ENCODE measurements at regions not wholly inside any gene's neighbourhood (a gene's known extent, or its start where the extent isn't known, plus 50 kb on each side); places are given as distances from the start of the nearest gene placed in this dataset.

- DNase-seq, result no peak
- ChIA-PET POLR2A (no interaction called here), CTCF (no interaction called here)
- no peak overlapping the region for H3K27ac Mint-ChIP-seq
- H3K27me3 Mint-ChIP-seq, result peaks cover 4 to 12% of the 10 kb centered on the region in 2 donors
- Histone ChIP-seq H3K9me3 (ENCODE audit: low read length) (no peaks in the 10 kb centered on the region), H3K4me3 (ENCODE audit: low read length) (no peak overlapping the region), H3K27me3 (ENCODE audit: insufficient read depth, low read length, poor library complexity, severe bottlenecking) (no peaks in the 10 kb centered on the region), H3K4me1 (ENCODE audit: insufficient read depth, low read length) (no peaks in the 10 kb centered on the region), H3K36me3 (ENCODE audit: insufficient read depth, low read length) (no peaks in the 10 kb centered on the region), H3K27ac (ENCODE audit: low read depth, low read length) (no peak overlapping the region)
- no peaks in the 10 kb centered on the region for H3K4me1 Mint-ChIP-seq
- H3K4me3 Mint-ChIP-seq, result no peak overlapping the region
- H3K9me3 Mint-ChIP-seq, result no peaks in the 10 kb centered on the region
- no peaks in the 10 kb centered on the region for H3K36me3 Mint-ChIP-seq
Measured at GRCh38 chr12:34097213-34097612, 74.9 kb downstream of the ALG10 start.

DNA sequence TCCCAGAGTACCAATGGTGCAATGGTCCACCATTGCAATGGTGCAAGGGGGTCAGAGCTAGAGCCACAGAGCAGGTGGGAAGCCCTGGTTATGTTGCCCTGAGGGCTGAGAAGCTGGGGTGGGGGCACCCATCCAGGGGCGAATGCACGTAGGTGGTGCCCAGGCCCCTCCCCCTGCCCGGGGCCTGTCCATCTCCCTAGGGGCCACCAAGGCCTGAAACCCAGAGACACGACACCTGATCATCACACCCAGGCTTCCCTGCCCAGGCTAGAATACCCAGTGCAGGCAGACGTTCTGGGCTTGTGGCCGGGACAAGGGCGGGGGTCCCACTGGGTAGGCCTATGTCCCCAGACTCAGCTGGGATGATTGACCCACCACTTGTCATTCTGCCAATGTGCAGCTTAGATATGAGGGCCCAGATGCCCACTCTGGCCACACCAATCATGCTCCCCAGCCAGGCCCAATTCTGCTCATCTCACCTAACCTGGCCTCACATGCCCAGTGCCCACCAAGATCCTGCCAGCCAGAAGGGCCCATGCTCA lies 83.2 kb downstream of the ALG10 start:
- Histone ChIP-seq H3K27me3 (ENCODE audit: insufficient read depth, low read length, poor library complexity, severe bottlenecking) (no peaks in the 10 kb centered on the region), H3K9me3 (ENCODE audit: low read length) (no peaks in the 10 kb centered on the region), H3K4me1 (ENCODE audit: insufficient read depth, low read length) (no peaks in the 10 kb centered on the region), H3K4me3 (ENCODE audit: low read length) (no peak overlapping the region), H3K27ac (ENCODE audit: low read depth, low read length) (no peak overlapping the region), H3K36me3 (ENCODE audit: insufficient read depth, low read length) (no peaks in the 10 kb centered on the region)
- no peak for DNase-seq
- ChIA-PET POLR2A (no interaction called here), CTCF (no interaction called here)
- H3K36me3 Mint-ChIP-seq, result no peaks in the 10 kb centered on the region
- H3K27ac Mint-ChIP-seq, result no peak overlapping the region
- H3K4me3 Mint-ChIP-seq, result no peak overlapping the region
- H3K9me3 Mint-ChIP-seq, result no peaks in the 10 kb centered on the region
- H3K27me3 Mint-ChIP-seq, result peaks cover 3 to 21% of the 10 kb centered on the region in 2 donors
- H3K4me1 Mint-ChIP-seq, result no peaks in the 10 kb centered on the region

- ChIA-PET CTCF (no interaction called here), POLR2A (no interaction called here)
- H3K27me3 ChIP-seq (ENCODE audit: insufficient read depth, low read length, poor library complexity, severe bottlenecking), result no peaks in the 10 kb centered on the region
- no peak overlapping the region for H3K4me3 ChIP-seq (ENCODE audit: low read length)
- Mint-ChIP-seq H3K4me1 (no peaks in the 10 kb centered on the region), H3K4me3 (no peak overlapping the region), H3K36me3 (no peaks in the 10 kb centered on the region), H3K9me3 (no peaks in the 10 kb centered on the region), H3K27me3 (peaks cover 2 to 21% of the 10 kb centered on the region in 2 donors), H3K27ac (no peak overlapping the region)
- H3K9me3 ChIP-seq (ENCODE audit: low read length), result no peaks in the 10 kb centered on the region
- no peak overlapping the region for H3K27ac ChIP-seq (ENCODE audit: low read depth, low read length)
- H3K4me1 ChIP-seq (ENCODE audit: insufficient read depth, low read length), result no peaks in the 10 kb centered on the region
- no peak for DNase-seq
- no peaks in the 10 kb centered on the region for H3K36me3 ChIP-seq (ENCODE audit: insufficient read depth, low read length)
Measured at GRCh38 chr12:34106172-34106571, 83.9 kb downstream of the ALG10 start.

GRCh38 chr12:34107016-34107415 lies 84.7 kb downstream of the ALG10 start:
- Histone ChIP-seq H3K27ac (ENCODE audit: low read depth, low read length) (no peak overlapping the region), H3K4me1 (ENCODE audit: insufficient read depth, low read length) (no peaks in the 10 kb centered on the region), H3K27me3 (ENCODE audit: insufficient read depth, low read length, poor library complexity, severe bottlenecking) (no peaks in the 10 kb centered on the region), H3K4me3 (ENCODE audit: low read length) (no peak overlapping the region), H3K9me3 (ENCODE audit: low read length) (no peaks in the 10 kb centered on the region), H3K36me3 (ENCODE audit: insufficient read depth, low read length) (no peaks in the 10 kb centered on the region)
- ChIA-PET POLR2A (no interaction called here), CTCF (interaction anchor here (1.6 kb wide), 1 partner anchor 15 kb away, joined by 5 read pairs; no protein-coding TSS in a partner anchor)
- no peak overlapping the region for H3K27ac Mint-ChIP-seq
- no peaks in the 10 kb centered on the region for H3K36me3 Mint-ChIP-seq
- DNase-seq, result no peak
- H3K4me1 Mint-ChIP-seq, result no peaks in the 10 kb centered on the region
- H3K9me3 Mint-ChIP-seq, result no peaks in the 10 kb centered on the region
- H3K27me3 Mint-ChIP-seq, result peaks cover 2 to 21% of the 10 kb centered on the region in 2 donors
- H3K4me3 Mint-ChIP-seq, result no peak overlapping the region

GRCh38 chr12:34107781-34108404 lies 85.6 kb downstream of the ALG10 start:
- Mint-ChIP-seq H3K9me3 (no peaks in the 10 kb centered on the region), H3K4me1 (no peaks in the 10 kb centered on the region), H3K27ac (no peak overlapping the region), H3K36me3 (no peaks in the 10 kb centered on the region), H3K27me3 (peaks cover 2 to 21% of the 10 kb centered on the region in 2 donors), H3K4me3 (no peak overlapping the region)
- POLR2A ChIA-PET, result no interaction called here
- Histone ChIP-seq H3K27ac (ENCODE audit: low read depth, low read length) (no peak overlapping the region), H3K27me3 (ENCODE audit: insufficient read depth, low read length, poor library complexity, severe bottlenecking) (no peaks in the 10 kb centered on the region), H3K36me3 (ENCODE audit: insufficient read depth, low read length) (no peaks in the 10 kb centered on the region), H3K4me1 (ENCODE audit: insufficient read depth, low read length) (no peaks in the 10 kb centered on the region), H3K9me3 (ENCODE audit: low read length) (no peaks in the 10 kb centered on the region), H3K4me3 (ENCODE audit: low read length) (no peak overlapping the region)
- no peak for DNase-seq
- CTCF ChIA-PET, result interaction anchor here (1.0 to 1.6 kb wide), 2 partner anchors 14 to 86 kb away, joined by 3 to 5 read pairs; partner anchors contain the start of gene ALG10

- Histone ChIP-seq H3K4me1 (ENCODE audit: insufficient read depth, low read length) (no peaks in the 10 kb centered on the region), H3K27ac (ENCODE audit: low read depth, low read length) (no peak overlapping the region), H3K36me3 (ENCODE audit: insufficient read depth, low read length) (no peaks in the 10 kb centered on the region), H3K27me3 (ENCODE audit: insufficient read depth, low read length, poor library complexity, severe bottlenecking) (no peaks in the 10 kb centered on the region), H3K9me3 (ENCODE audit: low read length) (no peaks in the 10 kb centered on the region), H3K4me3 (ENCODE audit: low read length) (no peak overlapping the region)
- POLR2A ChIA-PET, result no interaction called here
- no peak for DNase-seq
- Mint-ChIP-seq H3K27me3 (peaks cover 2 to 21% of the 10 kb centered on the region in 2 donors), H3K36me3 (no peaks in the 10 kb centered on the region), H3K4me1 (no peaks in the 10 kb centered on the region), H3K4me3 (no peak overlapping the region), H3K27ac (no peak overlapping the region), H3K9me3 (no peaks in the 10 kb centered on the region)
- CTCF ChIA-PET, result interaction anchor here (1.0 to 1.6 kb wide), 2 partner anchors 14 to 86 kb away, joined by 3 to 5 read pairs; partner anchors contain the start of gene ALG10
Measured at GRCh38 chr12:34108405-34108803, 86.1 kb downstream of the ALG10 start.

DNA sequence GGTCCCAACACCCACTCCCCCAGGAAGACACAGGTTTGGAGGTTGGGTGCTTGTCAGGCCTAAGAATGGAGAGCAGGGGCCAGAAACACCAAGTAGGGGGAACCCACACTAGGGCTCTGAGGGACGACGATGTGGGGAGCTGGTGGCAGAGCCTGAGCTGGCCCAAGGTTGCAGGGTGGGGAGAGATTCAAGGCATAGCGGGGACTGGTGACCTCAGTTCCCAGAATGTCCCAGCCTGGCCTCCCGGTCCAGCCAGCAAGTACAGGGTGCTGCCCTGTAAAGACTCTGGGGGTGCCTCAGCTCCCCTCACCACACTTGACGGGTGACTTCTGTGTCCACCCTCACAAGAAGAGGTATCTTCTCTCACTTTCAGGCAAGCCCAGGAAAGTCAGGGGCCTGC lies 86.7 kb downstream of the ALG10 start:
- DNase-seq, result no peak
- no peak overlapping the region for H3K4me3 Mint-ChIP-seq
- H3K4me1 ChIP-seq (ENCODE audit: insufficient read depth, low read length), result no peaks in the 10 kb centered on the region
- H3K36me3 ChIP-seq (ENCODE audit: insufficient read depth, low read length), result no peaks in the 10 kb centered on the region
- no peaks in the 10 kb centered on the region for H3K4me1 Mint-ChIP-seq
- ChIA-PET CTCF (no interaction called here), POLR2A (no interaction called here)
- no peaks in the 10 kb centered on the region for H3K9me3 Mint-ChIP-seq
- peaks cover 2 to 21% of the 10 kb centered on the region in 2 donors for H3K27me3 Mint-ChIP-seq
- H3K27ac ChIP-seq (ENCODE audit: low read depth, low read length), result no peak overlapping the region
- no peaks in the 10 kb centered on the region for H3K36me3 Mint-ChIP-seq
- H3K27ac Mint-ChIP-seq, result no peak overlapping the region
- H3K9me3 ChIP-seq (ENCODE audit: low read length), result no peaks in the 10 kb centered on the region
- H3K4me3 ChIP-seq (ENCODE audit: low read length), result no peak overlapping the region
- H3K27me3 ChIP-seq (ENCODE audit: insufficient read depth, low read length, poor library complexity, severe bottlenecking), result no peaks in the 10 kb centered on the region

DNA sequence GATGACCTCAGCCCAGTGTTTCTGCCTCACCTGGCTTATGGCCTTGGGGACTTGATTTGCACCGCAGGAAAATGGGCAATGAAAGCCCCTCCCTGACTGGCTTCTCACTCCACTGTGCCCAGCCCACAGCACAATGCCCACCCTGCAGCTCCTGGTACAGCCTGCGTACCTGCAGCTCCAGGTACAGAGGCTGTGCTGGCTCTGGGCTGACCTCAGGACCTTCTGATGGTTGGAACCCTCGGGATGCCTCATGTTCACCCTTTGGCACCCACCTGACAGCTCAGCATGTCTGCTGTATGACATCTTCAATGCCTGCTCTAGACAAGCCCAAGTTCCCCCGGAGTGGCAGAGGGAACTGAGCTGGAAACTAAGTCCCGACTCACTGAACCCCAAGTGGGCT lies 87.1 kb downstream of the ALG10 start:
- no peaks in the 10 kb centered on the region for H3K36me3 ChIP-seq (ENCODE audit: insufficient read depth, low read length)
- H3K9me3 ChIP-seq (ENCODE audit: low read length), result no peaks in the 10 kb centered on the region
- no peaks in the 10 kb centered on the region for H3K4me1 ChIP-seq (ENCODE audit: insufficient read depth, low read length)
- Mint-ChIP-seq H3K27ac (no peak overlapping the region), H3K9me3 (no peaks in the 10 kb centered on the region), H3K4me3 (no peak overlapping the region), H3K27me3 (peaks cover 2 to 21% of the 10 kb centered on the region in 2 donors), H3K36me3 (no peaks in the 10 kb centered on the region), H3K4me1 (no peaks in the 10 kb centered on the region)
- no peaks in the 10 kb centered on the region for H3K27me3 ChIP-seq (ENCODE audit: insufficient read depth, low read length, poor library complexity, severe bottlenecking)
- H3K27ac ChIP-seq (ENCODE audit: low read depth, low read length), result no peak overlapping the region
- CTCF ChIA-PET, result no interaction called here
- no peak for DNase-seq
- POLR2A ChIA-PET, result no interaction called here
- H3K4me3 ChIP-seq (ENCODE audit: low read length), result no peak overlapping the region

All from CD8-positive, alpha-beta memory T cell (primary cell).